Vagina (tissue), 2 donors: ENCODE measurements at regions not wholly inside any gene's neighbourhood (a gene's known extent, or its start where the extent isn't known, plus 50 kb on each side); places are given as distances from the start of the nearest gene placed in this dataset.

Experiments used
- DNase-seq, 2 donors: peaks; one replicate each; pipeline ENCODE4 v3.0.0-alpha.2; 2017; ENCODE audit errors: extremely low spot score in 2 of 2
- H3K27ac ChIP-seq: fragments of 200-600 bp; sonication (generic); one replicate; pipeline ENCODE4 v1.5.1; 2019
- H3K27me3 ChIP-seq: fragments of 200-600 bp; sonication (generic); one replicate; pipeline ENCODE4 v1.5.1; 2019
- H3K36me3 ChIP-seq, 2 donors: fragments of 200-600 bp; sonication (generic); one replicate each; pipeline ENCODE4 v1.5.1; 2017 to 2019
- H3K4me1 ChIP-seq: fragments of 200-600 bp; sonication (generic); one replicate; pipeline ENCODE4 v1.5.1; 2019
- H3K4me3 ChIP-seq, 2 donors: fragments of 200-600 bp; sonication (generic); 1 replicate in 1 of 2; 2 replicates in 1 of 2; pipeline ENCODE4 v1.5.1; 2016 to 2019
- H3K9me3 ChIP-seq: fragments of 200-600 bp; sonication (generic); one replicate; pipeline ENCODE4 v1.5.1; 2019
- CTCF ChIP-seq, 3 experiments: fragments of 450-650 bp in 2 of 3; fragments of 200-600 bp in 1 of 3; sonication (generic) in 1 of 3; IDR thresholded peaks; one replicate each; pipeline ENCODE4 v1.5.1; 2017 to 2019; ENCODE audit warnings: antibody characterized with exemption in 3 of 3, mild to moderate bottlenecking in 2 of 3, moderate library complexity in 2 of 3
- POLR2A ChIP-seq, 2 donors: fragments of 450-650 bp; IDR thresholded peaks; one replicate each; pipeline ENCODE4 v1.6.1; 2017; ENCODE audit warnings: antibody characterized with exemption in 2 of 2, mild to moderate bottlenecking in 2 of 2, moderate library complexity in 2 of 2
- POLR2AphosphoS5 ChIP-seq, 2 donors: sonication (generic); formaldehyde crosslinking; IDR thresholded peaks; one replicate each; pipeline ENCODE4 v1.9.0; 2017; ENCODE audit warnings: antibody characterized with exemption in 2 of 2, mild to moderate bottlenecking in 2 of 2, low read depth in 1 of 2; ENCODE audit not compliant: insufficient read depth in 1 of 2
- intact Hi-C: fragments of 100-400 bp; cut with DNase I; formaldehyde crosslinking; loops from one replicate; pipeline ENCODE4 v1.15.1; 2023

GRCh38 chr14:34173916-34174315 lies 223.0 kb upstream of the EGLN3 start:
- DNase-seq: no peak
- no peaks in the 10 kb centered on the region for H3K4me1 ChIP-seq
- H3K27ac ChIP-seq: no peak overlapping the region
- no peaks in the 10 kb centered on the region for H3K36me3 ChIP-seq
- H3K9me3 ChIP-seq: no peaks in the 10 kb centered on the region
- TF ChIP-seq POLR2A (IDR thresholded peaks at IDR 0.05): no peak
- no peak overlapping the region for H3K4me3 ChIP-seq
- H3K27me3 ChIP-seq: no peaks in the 10 kb centered on the region
- intact Hi-C loops: no loop called here

GRCh38 chr14:34172550-34173368 lies 221.9 kb upstream of the EGLN3 start:
- intact Hi-C loops: no loop called here
- Histone ChIP-seq H3K27ac (no peak overlapping the region), H3K36me3 (no peaks in the 10 kb centered on the region), H3K9me3 (no peaks in the 10 kb centered on the region), H3K4me1 (no peaks in the 10 kb centered on the region), H3K4me3 (no peak overlapping the region), H3K27me3 (no peaks in the 10 kb centered on the region)
- TF ChIP-seq POLR2A (IDR thresholded peaks at IDR 0.05): no peak
- TF ChIP-seq POLR2AphosphoS5 (IDR thresholded peaks at IDR 0.05; ENCODE audit: insufficient read depth in 1 of 2, low read depth in 1 of 2): no peak
- TF ChIP-seq CTCF (IDR thresholded peaks at IDR 0.05): no peak
- no peak for DNase-seq

GRCh38 chr14:34172173-34172451 lies 221.2 kb upstream of the EGLN3 start:
- no peak overlapping the region for H3K4me3 ChIP-seq
- no peaks in the 10 kb centered on the region for H3K36me3 ChIP-seq
- H3K27me3 ChIP-seq: no peaks in the 10 kb centered on the region
- no peaks in the 10 kb centered on the region for H3K4me1 ChIP-seq
- no peaks in the 10 kb centered on the region for H3K9me3 ChIP-seq
- intact Hi-C loops: no loop called here
- TF ChIP-seq POLR2AphosphoS5 (IDR thresholded peaks at IDR 0.05; ENCODE audit: insufficient read depth in 1 of 2, low read depth in 1 of 2) (no peak), CTCF (IDR thresholded peaks at IDR 0.05) (no peak), POLR2A (IDR thresholded peaks at IDR 0.05) (no peak)
- no peak for DNase-seq
- no peak overlapping the region for H3K27ac ChIP-seq

DNA sequence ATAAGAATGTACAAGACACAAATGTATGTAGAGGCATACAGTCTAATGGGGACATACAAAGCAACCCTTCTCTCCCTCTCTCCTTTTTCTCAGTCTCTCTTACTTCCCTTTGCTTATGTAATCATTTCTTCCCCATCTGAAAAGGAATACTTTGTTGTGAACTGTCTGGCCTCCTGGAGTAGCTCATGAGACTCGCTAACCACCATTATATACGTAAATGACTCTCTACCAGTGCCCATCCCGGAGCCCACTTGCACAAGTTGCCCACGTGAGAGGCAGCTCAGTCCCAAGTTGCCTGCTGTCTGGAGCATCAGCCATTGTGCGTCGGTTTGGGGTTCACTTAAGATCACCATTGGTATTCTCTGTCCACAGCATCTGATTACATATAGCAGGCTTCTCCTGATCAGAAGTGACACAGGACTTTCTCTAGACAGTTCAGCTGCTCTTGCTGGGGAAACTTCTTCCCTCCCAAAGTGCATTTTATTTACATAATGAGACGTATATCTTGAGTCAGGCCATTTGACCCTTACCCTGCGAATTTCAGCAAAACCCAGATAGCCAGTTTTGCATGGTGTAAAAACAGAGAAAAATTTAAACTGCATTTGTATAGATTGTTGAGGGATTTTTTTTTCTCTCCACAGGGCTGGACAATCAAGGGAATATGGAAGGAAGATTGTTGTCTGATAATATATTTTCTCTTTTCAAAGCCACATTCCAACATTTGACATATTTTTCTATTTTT lies 220.7 kb upstream of the EGLN3 start:
- H3K27ac ChIP-seq: no peak overlapping the region
- no peak overlapping the region for H3K4me3 ChIP-seq
- H3K9me3 ChIP-seq: no peaks in the 10 kb centered on the region
- intact Hi-C loops: no loop called here
- no peak for DNase-seq
- no peaks in the 10 kb centered on the region for H3K4me1 ChIP-seq
- no peaks in the 10 kb centered on the region for H3K27me3 ChIP-seq
- H3K36me3 ChIP-seq: no peaks in the 10 kb centered on the region
- TF ChIP-seq CTCF (IDR thresholded peaks at IDR 0.05) (no peak), POLR2AphosphoS5 (IDR thresholded peaks at IDR 0.05; ENCODE audit: insufficient read depth in 1 of 2, low read depth in 1 of 2) (no peak), POLR2A (IDR thresholded peaks at IDR 0.05) (no peak)

- H3K27me3 ChIP-seq: no peaks in the 10 kb centered on the region
- TF ChIP-seq POLR2A (IDR thresholded peaks at IDR 0.05): no peak
- TF ChIP-seq POLR2AphosphoS5 (IDR thresholded peaks at IDR 0.05; ENCODE audit: insufficient read depth in 1 of 2, low read depth in 1 of 2): no peak
- no peak for TF ChIP-seq CTCF (IDR thresholded peaks at IDR 0.05)
- DNase-seq: no peak
- H3K36me3 ChIP-seq: no peaks in the 10 kb centered on the region
- no peaks in the 10 kb centered on the region for H3K4me1 ChIP-seq
- no peak overlapping the region for H3K27ac ChIP-seq
- intact Hi-C loops: no loop called here
- H3K4me3 ChIP-seq: no peak overlapping the region
- no peaks in the 10 kb centered on the region for H3K9me3 ChIP-seq
Observed at GRCh38 chr14:34170882-34171281, 220.0 kb upstream of the EGLN3 start.
